ENCODE measurements at regions not wholly inside any gene's neighbourhood (a gene's known extent, or its start where the extent isn't known, plus 50 kb on each side); places are given as distances from the start of the nearest gene placed in this dataset.

GRCh38 chr10:65701168-65701776, 1224.6 kb upstream of the LRRTM3 start:
- no peak overlapping the region for H3K4me3 Mint-ChIP-seq
- no peak for DNase-seq (ENCODE audit: low spot score)
- Histone ChIP-seq H3K36me3 (no peaks in the 10 kb centered on the region), H3K4me3 (no peak overlapping the region), H2AFZ (replicated peaks) (no peak overlapping the region), H3K4me2 (no peak overlapping the region), H3K27ac (no peak overlapping the region), H3K79me2 (ENCODE audit: low read depth) (no peaks in the 10 kb centered on the region), H3F3A (ENCODE audit: low read depth) (no peaks in the 10 kb centered on the region), H3K9ac (no peak overlapping the region), H3K9me3 (ENCODE audit: low read depth) (no peaks in the 10 kb centered on the region), H4K20me1 (ENCODE audit: low read depth) (no peaks in the 10 kb centered on the region), H3K27me3 (no peaks in the 10 kb centered on the region), H3K4me1 (peaks cover 5% of the 10 kb centered on the region)
- H3K27ac Mint-ChIP-seq, result no peak overlapping the region
- H3K4me1 Mint-ChIP-seq, result no peaks in the 10 kb centered on the region
- peaks cover 2% of the 10 kb centered on the region for H3K27me3 Mint-ChIP-seq (ENCODE audit: insufficient read depth, low read depth)
- no peaks in the 10 kb centered on the region for H3K36me3 Mint-ChIP-seq
- H3K9me3 Mint-ChIP-seq, result no peaks in the 10 kb centered on the region
- TF ChIP-seq, protein P1, sequence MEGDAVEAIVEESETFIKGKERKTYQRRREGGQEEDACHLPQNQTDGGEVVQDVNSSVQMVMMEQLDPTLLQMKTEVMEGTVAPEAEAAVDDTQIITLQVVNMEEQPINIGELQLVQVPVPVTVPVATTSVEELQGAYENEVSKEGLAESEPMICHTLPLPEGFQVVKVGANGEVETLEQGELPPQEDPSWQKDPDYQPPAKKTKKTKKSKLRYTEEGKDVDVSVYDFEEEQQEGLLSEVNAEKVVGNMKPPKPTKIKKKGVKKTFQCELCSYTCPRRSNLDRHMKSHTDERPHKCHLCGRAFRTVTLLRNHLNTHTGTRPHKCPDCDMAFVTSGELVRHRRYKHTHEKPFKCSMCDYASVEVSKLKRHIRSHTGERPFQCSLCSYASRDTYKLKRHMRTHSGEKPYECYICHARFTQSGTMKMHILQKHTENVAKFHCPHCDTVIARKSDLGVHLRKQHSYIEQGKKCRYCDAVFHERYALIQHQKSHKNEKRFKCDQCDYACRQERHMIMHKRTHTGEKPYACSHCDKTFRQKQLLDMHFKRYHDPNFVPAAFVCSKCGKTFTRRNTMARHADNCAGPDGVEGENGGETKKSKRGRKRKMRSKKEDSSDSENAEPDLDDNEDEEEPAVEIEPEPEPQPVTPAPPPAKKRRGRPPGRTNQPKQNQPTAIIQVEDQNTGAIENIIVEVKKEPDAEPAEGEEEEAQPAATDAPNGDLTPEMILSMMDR (IDR thresholded peaks at IDR 0.05), result no peak
- no peak for TF ChIP-seq EZH2phosphoT487 (IDR thresholded peaks at IDR 0.05)
- TF ChIP-seq EZH2 (IDR thresholded peaks at IDR 0.05), result no peak

DNA sequence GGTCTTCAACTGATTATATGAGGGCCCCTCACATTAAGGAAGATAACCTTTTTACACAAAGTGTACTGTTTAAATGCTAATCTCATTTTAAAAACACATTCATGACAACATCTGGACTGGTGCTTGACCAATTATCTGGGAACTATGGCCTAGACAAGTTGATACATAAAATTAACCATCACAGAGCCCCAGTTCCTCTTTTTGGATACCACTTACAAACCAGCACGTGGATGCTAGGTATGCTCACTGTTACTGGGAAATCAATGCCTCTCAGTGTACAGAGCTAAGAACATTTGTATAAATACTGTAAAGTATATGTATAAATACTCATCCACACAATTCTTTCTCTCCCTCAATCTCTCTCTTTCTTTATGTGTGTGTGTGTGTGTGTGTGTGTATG, 1217.8 kb upstream of the LRRTM3 start:
- Histone ChIP-seq H2AFZ (replicated peaks) (no peak overlapping the region), H3K9ac (no peak overlapping the region), H4K20me1 (ENCODE audit: low read depth) (no peaks in the 10 kb centered on the region), H3K4me2 (no peak overlapping the region), H3K27ac (no peak overlapping the region), H3K4me3 (no peak overlapping the region), H3K36me3 (no peaks in the 10 kb centered on the region), H3K27me3 (no peaks in the 10 kb centered on the region), H3K79me2 (ENCODE audit: low read depth) (no peaks in the 10 kb centered on the region), H3K4me1 (peaks cover 5% of the 10 kb centered on the region), H3F3A (ENCODE audit: low read depth) (no peaks in the 10 kb centered on the region), H3K9me3 (ENCODE audit: low read depth) (no peaks in the 10 kb centered on the region)
- no peaks in the 10 kb centered on the region for H3K9me3 Mint-ChIP-seq
- no peaks in the 10 kb centered on the region for H3K36me3 Mint-ChIP-seq
- no peak for TF ChIP-seq EZH2phosphoT487 (IDR thresholded peaks at IDR 0.05)
- TF ChIP-seq EZH2 (IDR thresholded peaks at IDR 0.05), result no peak
- TF ChIP-seq, protein P1 (IDR thresholded peaks at IDR 0.05), result no peak
- DNase-seq (ENCODE audit: low spot score), result no peak
- no peaks in the 10 kb centered on the region for H3K4me1 Mint-ChIP-seq
- H3K27me3 Mint-ChIP-seq (ENCODE audit: insufficient read depth, low read depth), result peaks cover 2% of the 10 kb centered on the region
- no peak overlapping the region for H3K27ac Mint-ChIP-seq
- H3K4me3 Mint-ChIP-seq, result no peak overlapping the region

- Histone ChIP-seq H3K27ac (no peak overlapping the region), H3K36me3 (no peaks in the 10 kb centered on the region), H3F3A (ENCODE audit: low read depth) (no peaks in the 10 kb centered on the region), H3K4me2 (no peak overlapping the region), H2AFZ (replicated peaks) (no peak overlapping the region), H4K20me1 (ENCODE audit: low read depth) (no peaks in the 10 kb centered on the region), H3K4me1 (peaks cover 5% of the 10 kb centered on the region), H3K27me3 (no peaks in the 10 kb centered on the region), H3K9me3 (ENCODE audit: low read depth) (no peaks in the 10 kb centered on the region), H3K4me3 (no peak overlapping the region), H3K9ac (no peak overlapping the region), H3K79me2 (ENCODE audit: low read depth) (no peaks in the 10 kb centered on the region)
- Mint-ChIP-seq H3K36me3 (no peaks in the 10 kb centered on the region), H3K4me3 (no peak overlapping the region), H3K27me3 (ENCODE audit: insufficient read depth, low read depth) (peaks cover 2% of the 10 kb centered on the region), H3K9me3 (no peaks in the 10 kb centered on the region), H3K4me1 (no peaks in the 10 kb centered on the region), H3K27ac (no peak overlapping the region)
- TF ChIP-seq EZH2 (IDR thresholded peaks at IDR 0.05) (no peak), EZH2phosphoT487 (IDR thresholded peaks at IDR 0.05) (no peak)
- TF ChIP-seq, protein P1 (IDR thresholded peaks at IDR 0.05), result no peak
- no peak for DNase-seq (ENCODE audit: low spot score)
Measured at GRCh38 chr10:65710306-65710705, 1215.5 kb upstream of the LRRTM3 start.

All from neural progenitor cell (in vitro differentiated cells).